Tibial nerve (tissue), 4 donors: ENCODE measurements at regions not wholly inside any gene's neighbourhood (a gene's known extent, or its start where the extent isn't known, plus 50 kb on each side); places are given as distances from the start of the nearest gene placed in this dataset.

Experiments
- DNase-seq, 2 donors: peaks; one replicate each; pipeline ENCODE4 v3.0.0-alpha.2; 2019; ENCODE audit warnings: low spot score in 2 of 2
- H3K27ac ChIP-seq, 4 donors: fragments of 200-600 bp; sonication (generic) in 3 of 4; one replicate each; pipeline ENCODE4 v1.5.1; 2017 to 2019; ENCODE audit warnings: mild to moderate bottlenecking in 1 of 4
- H3K27me3 ChIP-seq, 2 donors: fragments of 200-600 bp; sonication (generic) in 1 of 2; one replicate each; pipeline versions ENCODE4 v1.5.1 to v1.6.0; 2017 to 2019
- H3K36me3 ChIP-seq, 3 donors: fragments of 200-600 bp; sonication (generic); one replicate each; pipeline ENCODE4 v1.5.1; 2018 to 2019
- H3K4me1 ChIP-seq, 4 donors: fragments of 200-600 bp; sonication (generic) in 3 of 4; one replicate each; pipeline ENCODE4 v1.5.1; 2017 to 2019
- H3K4me3 ChIP-seq, 4 donors: fragments of 200-600 bp; sonication (generic) in 3 of 4; one replicate each; pipeline ENCODE4 v1.5.1; 2017 to 2019; ENCODE audit warnings: mild to moderate bottlenecking in 1 of 4, moderate library complexity in 1 of 4
- H3K9me3 ChIP-seq, 4 donors: fragments of 200-600 bp; sonication (generic) in 3 of 4; one replicate each; pipeline ENCODE4 v1.5.1; 2017 to 2019
- CTCF ChIP-seq, 5 experiments: fragments of 200-600 bp in 3 of 5; fragments of 450-650 bp in 2 of 5; sonication (generic) in 3 of 5; IDR thresholded peaks; one replicate each; pipeline ENCODE4 v1.5.1; 2016 to 2019; ENCODE audit warnings: antibody characterized with exemption in 5 of 5, mild to moderate bottlenecking in 3 of 5, moderate library complexity in 2 of 5
- EP300 ChIP-seq, 2 donors: sonication (generic); formaldehyde crosslinking; IDR thresholded peaks; one replicate each; pipeline ENCODE4 v1.6.1; 2017; ENCODE audit warnings: antibody characterized with exemption in 2 of 2, mild to moderate bottlenecking in 1 of 2
- POLR2A ChIP-seq, 2 donors: fragments of 450-650 bp; IDR thresholded peaks; one replicate each; pipeline ENCODE4 v1.6.1; 2017; ENCODE audit warnings: antibody characterized with exemption in 2 of 2, mild to moderate bottlenecking in 2 of 2, moderate library complexity in 2 of 2
- WGBS, 2 donors: methylation state at CpG; one replicate each; pipeline ENCODE4 v1.1.5; 2018; 5-methylcytosine and 5-hydroxymethylcytosine counted together

GRCh38 chr7:32326078-32326477, 164.1 kb downstream of the LSM5 start:
- Histone ChIP-seq H3K27me3 (no peaks in the 10 kb centered on the region), H3K27ac (no peak overlapping the region), H3K4me3 (no peak overlapping the region), H3K9me3 (no peaks in the 10 kb centered on the region), H3K4me1 (no peaks in the 10 kb centered on the region), H3K36me3 (no peaks in the 10 kb centered on the region)
- TF ChIP-seq POLR2A (IDR thresholded peaks at IDR 0.05): no peak
- no peak for TF ChIP-seq CTCF (IDR thresholded peaks at IDR 0.05)
- no peak for TF ChIP-seq EP300 (IDR thresholded peaks at IDR 0.05)
- 56 to 68% methylated on average over 1 of the region's 1 CpG for WGBS, 2 donors
- DNase-seq: no peak

GRCh38 chr7:32323712-32324111, 166.5 kb downstream of the LSM5 start:
- Histone ChIP-seq H3K36me3 (no peaks in the 10 kb centered on the region), H3K4me1 (peaks cover 0 to 4% (median 0%) of the 10 kb centered on the region in 4 donors), H3K27ac (no peak overlapping the region), H3K4me3 (no peak overlapping the region), H3K9me3 (no peaks in the 10 kb centered on the region), H3K27me3 (no peaks in the 10 kb centered on the region)
- 79 to 97% methylated on average over 3 of the region's 3 CpGs for WGBS, 2 donors
- DNase-seq: no peak
- TF ChIP-seq EP300 (IDR thresholded peaks at IDR 0.05) (no peak), POLR2A (IDR thresholded peaks at IDR 0.05) (no peak), CTCF (IDR thresholded peaks at IDR 0.05) (no peak)

- no peak for DNase-seq
- TF ChIP-seq POLR2A (IDR thresholded peaks at IDR 0.05) (no peak), CTCF (IDR thresholded peaks at IDR 0.05) (no peak), EP300 (IDR thresholded peaks at IDR 0.05) (no peak)
- peaks cover 0 to 5% (median 0%) of the 10 kb centered on the region in 4 donors for H3K4me1 ChIP-seq
- H3K27ac ChIP-seq: no peak overlapping the region
- 50 to 65% methylated on average over 18 to 19 of the region's 19 CpGs for WGBS, 2 donors
- H3K27me3 ChIP-seq: no peaks in the 10 kb centered on the region
- peak overlapping the region in 3 of 4 donors; percentile 19 to 37 (median 22) for H3K4me3 ChIP-seq
- no peaks in the 10 kb centered on the region for H3K36me3 ChIP-seq
- no peaks in the 10 kb centered on the region for H3K9me3 ChIP-seq
Observed at GRCh38 chr7:32319012-32319382, 171.2 kb downstream of the LSM5 start.

GRCh38 chr7:32318300-32319011, 171.7 kb downstream of the LSM5 start:
- Histone ChIP-seq H3K9me3 (no peaks in the 10 kb centered on the region), H3K27me3 (no peaks in the 10 kb centered on the region), H3K4me1 (peaks cover 0 to 5% (median 0%) of the 10 kb centered on the region in 4 donors), H3K36me3 (no peaks in the 10 kb centered on the region), H3K27ac (no peak overlapping the region), H3K4me3 (peak overlapping the region; percentile 7 to 37 (median 20))
- DNase-seq: no peak
- TF ChIP-seq CTCF (IDR thresholded peaks at IDR 0.05): no peak
- no peak for TF ChIP-seq POLR2A (IDR thresholded peaks at IDR 0.05)
- 35 to 55% methylated on average over 30 to 36 of the region's 36 CpGs for WGBS, 2 donors

GRCh38 chr7:32316839-32317238, 173.3 kb downstream of the LSM5 start:
- TF ChIP-seq EP300 (IDR thresholded peaks at IDR 0.05) (no peak), POLR2A (IDR thresholded peaks at IDR 0.05) (no peak), CTCF (IDR thresholded peaks at IDR 0.05) (no peak)
- no peaks in the 10 kb centered on the region for H3K9me3 ChIP-seq
- H3K27ac ChIP-seq: no peak overlapping the region
- no peak for DNase-seq
- peaks cover 0 to 5% (median 0%) of the 10 kb centered on the region in 4 donors for H3K4me1 ChIP-seq
- H3K4me3 ChIP-seq: no peak overlapping the region
- no peaks in the 10 kb centered on the region for H3K27me3 ChIP-seq
- H3K36me3 ChIP-seq: no peaks in the 10 kb centered on the region
- 57 to 81% methylated on average over 4 of the region's 4 CpGs for WGBS, 2 donors
